ENCODE measurements at regions not wholly inside any gene's neighbourhood (a gene's known extent, or its start where the extent isn't known, plus 50 kb on each side); places are given as distances from the start of the nearest gene placed in this dataset.

GRCh38 chr9:129556491-129557191 is 64.3 kb downstream of the C9orf50 start:
- Histone ChIP-seq H3K4me1 (ENCODE audit: control insufficient read depth, insufficient read depth, low read length) (no peaks in the 10 kb centered on the region), H3K9me3 (ENCODE audit: control insufficient read depth, insufficient read depth, low read length) (no peaks in the 10 kb centered on the region), H3K36me3 (ENCODE audit: control insufficient read depth, insufficient read depth, low read length) (no peaks in the 10 kb centered on the region), H3K4me3 (ENCODE audit: low read length) (no peak overlapping the region), H3K27me3 (ENCODE audit: control insufficient read depth, insufficient read depth, low read length) (no peaks in the 10 kb centered on the region), H3K27ac (ENCODE audit: low read length) (no peak overlapping the region)
- Mint-ChIP-seq H3K4me1 (no peaks in the 10 kb centered on the region), H3K27ac (no peak overlapping the region), H3K36me3 (no peaks in the 10 kb centered on the region), H3K27me3 (ENCODE audit: low read depth in 2 of 2) (peaks cover 0 to 12% of the 10 kb centered on the region in 2 donors), H3K9me3 (no peaks in the 10 kb centered on the region), H3K4me3 (no peak overlapping the region)
- intact Hi-C loops (cut with micrococcal nuclease) = loop anchor here (10.0 kb wide), 1 partner anchor 62 kb away; no protein-coding TSS in a partner anchor
- DNase-seq = no peak
- TF ChIP-seq, protein P1, sequence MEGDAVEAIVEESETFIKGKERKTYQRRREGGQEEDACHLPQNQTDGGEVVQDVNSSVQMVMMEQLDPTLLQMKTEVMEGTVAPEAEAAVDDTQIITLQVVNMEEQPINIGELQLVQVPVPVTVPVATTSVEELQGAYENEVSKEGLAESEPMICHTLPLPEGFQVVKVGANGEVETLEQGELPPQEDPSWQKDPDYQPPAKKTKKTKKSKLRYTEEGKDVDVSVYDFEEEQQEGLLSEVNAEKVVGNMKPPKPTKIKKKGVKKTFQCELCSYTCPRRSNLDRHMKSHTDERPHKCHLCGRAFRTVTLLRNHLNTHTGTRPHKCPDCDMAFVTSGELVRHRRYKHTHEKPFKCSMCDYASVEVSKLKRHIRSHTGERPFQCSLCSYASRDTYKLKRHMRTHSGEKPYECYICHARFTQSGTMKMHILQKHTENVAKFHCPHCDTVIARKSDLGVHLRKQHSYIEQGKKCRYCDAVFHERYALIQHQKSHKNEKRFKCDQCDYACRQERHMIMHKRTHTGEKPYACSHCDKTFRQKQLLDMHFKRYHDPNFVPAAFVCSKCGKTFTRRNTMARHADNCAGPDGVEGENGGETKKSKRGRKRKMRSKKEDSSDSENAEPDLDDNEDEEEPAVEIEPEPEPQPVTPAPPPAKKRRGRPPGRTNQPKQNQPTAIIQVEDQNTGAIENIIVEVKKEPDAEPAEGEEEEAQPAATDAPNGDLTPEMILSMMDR (IDR thresholded peaks at IDR 0.05) = no peak
- ATAC-seq = no peak
- WGBS (ENCODE audit: insufficient coverage) = 94% methylated on average over 10 of the region's 12 CpGs

DNA sequence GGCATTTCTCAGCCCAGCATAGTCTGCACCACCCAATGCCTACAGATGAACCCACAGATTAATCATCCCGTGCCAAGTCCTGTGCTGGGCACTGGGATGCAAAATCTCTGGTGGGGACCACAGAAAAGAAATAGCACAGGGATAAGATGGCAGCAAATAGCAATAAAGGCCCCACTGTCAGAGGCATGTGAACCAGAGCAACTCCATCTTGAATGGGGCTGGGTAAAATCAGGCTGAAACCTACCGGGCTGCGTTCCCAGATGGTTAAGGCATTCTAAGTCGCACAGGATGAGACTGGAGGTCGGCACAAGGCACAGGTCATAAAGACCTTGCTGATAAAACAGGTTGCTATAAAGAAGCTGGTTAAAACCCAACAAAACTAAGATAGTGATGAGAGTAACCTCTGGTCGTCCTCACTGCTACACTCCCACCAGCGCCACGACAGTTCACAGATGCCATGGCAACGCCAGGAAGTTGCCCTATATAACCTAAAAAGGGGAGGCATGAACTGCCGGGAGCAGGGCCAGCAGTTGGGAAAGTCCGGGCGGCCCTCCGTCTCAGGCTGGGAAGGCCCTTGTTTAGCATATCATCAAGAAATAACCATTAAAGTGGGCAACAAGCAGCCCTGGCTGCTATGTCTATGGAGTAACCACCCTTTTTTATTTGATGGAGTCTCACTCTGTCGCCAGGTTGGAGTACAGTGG is 65.2 kb downstream of the C9orf50 start:
- Mint-ChIP-seq H3K9me3 (no peaks in the 10 kb centered on the region), H3K27ac (no peak overlapping the region)
- intact Hi-C loops (cut with micrococcal nuclease) = loop anchor here (10.0 kb wide), 1 partner anchor 61 kb away; no protein-coding TSS in a partner anchor

DNA sequence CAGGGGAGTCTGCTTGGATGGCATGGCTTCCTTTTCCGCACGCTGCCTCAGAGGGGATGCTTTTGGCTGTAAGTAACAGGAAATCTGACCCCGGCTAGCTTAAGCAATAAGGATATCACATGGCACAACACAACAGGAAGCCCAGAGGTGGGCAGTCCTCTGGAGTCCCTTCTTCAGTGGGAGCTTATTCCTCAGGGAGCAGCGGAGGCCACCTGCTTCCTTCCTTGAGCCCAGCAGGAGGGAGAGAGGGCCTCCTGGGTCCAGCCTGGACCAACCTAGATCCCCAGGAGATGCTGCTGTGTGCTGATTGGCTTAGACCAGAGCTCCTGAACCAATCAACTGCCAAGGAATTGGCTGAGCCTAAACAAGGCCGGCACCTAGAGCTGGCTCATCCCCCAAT is 66.3 kb downstream of the C9orf50 start:
- Histone ChIP-seq H3K4me1 (ENCODE audit: control insufficient read depth, insufficient read depth, low read length) (peaks cover 7% of the 10 kb centered on the region), H3K4me3 (ENCODE audit: low read length) (no peak overlapping the region), H3K27ac (ENCODE audit: low read length) (no peak overlapping the region), H3K9me3 (ENCODE audit: control insufficient read depth, insufficient read depth, low read length) (no peaks in the 10 kb centered on the region), H3K36me3 (ENCODE audit: control insufficient read depth, insufficient read depth, low read length) (no peaks in the 10 kb centered on the region), H3K27me3 (ENCODE audit: control insufficient read depth, insufficient read depth, low read length) (peaks cover 9% of the 10 kb centered on the region)
- Mint-ChIP-seq H3K4me3 (no peak overlapping the region), H3K27ac (no peak overlapping the region), H3K36me3 (no peaks in the 10 kb centered on the region), H3K27me3 (ENCODE audit: low read depth in 2 of 2) (peaks cover 11 to 22% of the 10 kb centered on the region in 2 donors), H3K9me3 (no peaks in the 10 kb centered on the region), H3K4me1 (peaks cover 0 to 6% of the 10 kb centered on the region in 2 donors)
- intact Hi-C loops (cut with micrococcal nuclease) = loop anchor here (10.0 kb wide), 1 partner anchor 60 kb away; no protein-coding TSS in a partner anchor
- WGBS (ENCODE audit: insufficient coverage) = 73% methylated on average over 5 of the region's 5 CpGs
- no peak for ATAC-seq
- TF ChIP-seq, protein P1 (IDR thresholded peaks at IDR 0.05) = no peak
- DNase-seq = no peak

More for the DNA sequence above, 65.2 kb downstream of the C9orf50 start:
- Mint-ChIP-seq H3K4me1 (peaks cover 0 to under 1% of the 10 kb centered on the region in 2 donors), H3K36me3 (no peaks in the 10 kb centered on the region), H3K4me3 (no peak overlapping the region), H3K27me3 (ENCODE audit: low read depth in 2 of 2) (peaks cover 6 to 18% of the 10 kb centered on the region in 2 donors)
- H3K4me1 ChIP-seq (ENCODE audit: control insufficient read depth, insufficient read depth, low read length) = no peaks in the 10 kb centered on the region
- ATAC-seq (no peak), DNase-seq (no peak)
- no peak overlapping the region for H3K4me3 ChIP-seq (ENCODE audit: low read length)
- H3K27ac ChIP-seq (ENCODE audit: low read length) = no peak overlapping the region
- H3K36me3 ChIP-seq (ENCODE audit: control insufficient read depth, insufficient read depth, low read length) = no peaks in the 10 kb centered on the region
- H3K9me3 ChIP-seq (ENCODE audit: control insufficient read depth, insufficient read depth, low read length) = no peaks in the 10 kb centered on the region
- peaks cover 3% of the 10 kb centered on the region for H3K27me3 ChIP-seq (ENCODE audit: control insufficient read depth, insufficient read depth, low read length)
- 82% methylated on average over 14 of the region's 14 CpGs for WGBS (ENCODE audit: insufficient coverage)
- TF ChIP-seq, protein P1 (IDR thresholded peaks at IDR 0.05) = no peak

Measured in natural killer cell (primary cell).